GM18873 (cell line): ENCODE measurements at regions not wholly inside any gene's neighbourhood (a gene's known extent, or its start where the extent isn't known, plus 50 kb on each side); places are given as distances from the start of the nearest gene placed in this dataset.
"Not testable (repeated sequence)": the region's sequence is repeated elsewhere in the genome, so short reads cannot be mapped to it uniquely, and the experiment has no call there.

Source experiments
- ATAC-seq: cut with Tn5 transposase; IDR thresholded peaks from one replicate; pipeline ENCODE4 v1.9.1; 2021; ENCODE audit warnings: mild to moderate bottlenecking, moderate library complexity, moderate number of reproducible peaks; ENCODE audit not compliant: unreplicated experiment, low FRiP score

- ATAC-seq = not testable (repeated sequence)
Observed at GRCh38 chr11:96588793-96589192, 199.0 kb downstream of the JRKL start.

GRCh38 chr11:96595011-96595410 is 205.2 kb downstream of the JRKL start:
- ATAC-seq = no peak

GRCh38 chr11:96607864-96608558 is 218.2 kb downstream of the JRKL start:
- ATAC-seq = no peak

GRCh38 chr11:96614101-96614500 is 224.3 kb downstream of the JRKL start:
- ATAC-seq = no peak

GRCh38 chr11:96614846-96615245 is 225.0 kb downstream of the JRKL start:
- ATAC-seq = no peak

GRCh38 chr11:96620464-96621044 is 230.7 kb downstream of the JRKL start:
- ATAC-seq = no peak

- no peak for ATAC-seq
Observed at GRCh38 chr11:96621161-96621560, 231.3 kb downstream of the JRKL start.

- no peak for ATAC-seq
Observed at GRCh38 chr11:96622026-96622634, 232.3 kb downstream of the JRKL start.

- ATAC-seq = no peak
Observed at GRCh38 chr11:96624126-96624525, 234.3 kb downstream of the JRKL start.

GRCh38 chr11:96627376-96627775 is 237.6 kb downstream of the JRKL start:
- no peak for ATAC-seq

- no peak for ATAC-seq
Observed at GRCh38 chr11:96635655-96636054, 245.8 kb downstream of the JRKL start.

GRCh38 chr11:96641261-96641660 is 251.4 kb downstream of the JRKL start:
- ATAC-seq = no peak

- ATAC-seq = no peak
Observed at GRCh38 chr11:96642583-96642982, 252.8 kb downstream of the JRKL start.

GRCh38 chr11:96643173-96643572 is 253.4 kb downstream of the JRKL start:
- no peak for ATAC-seq

GRCh38 chr11:96647621-96648020 is 257.8 kb downstream of the JRKL start:
- no peak for ATAC-seq

- no peak for ATAC-seq
Observed at GRCh38 chr11:96648991-96649390, 259.2 kb downstream of the JRKL start.

- no peak for ATAC-seq
Observed at GRCh38 chr11:96652516-96652915, 262.7 kb downstream of the JRKL start.

- no peak for ATAC-seq
Observed at GRCh38 chr11:96655474-96655873, 265.7 kb downstream of the JRKL start.

- ATAC-seq = no peak
Observed at GRCh38 chr11:96658436-96658835, 268.6 kb downstream of the JRKL start.

GRCh38 chr11:96664110-96664509 is 274.3 kb downstream of the JRKL start:
- ATAC-seq = no peak

- no peak for ATAC-seq
Observed at GRCh38 chr11:96680211-96681018, 290.6 kb downstream of the JRKL start.
